ENCODE measurements at regions not wholly inside any gene's neighbourhood (a gene's known extent, or its start where the extent isn't known, plus 50 kb on each side); places are given as distances from the start of the nearest gene placed in this dataset.
"Not testable (repeated sequence)": the region's sequence is repeated elsewhere in the genome, so short reads cannot be mapped to it uniquely, and the experiment has no call there.

- intact Hi-C loops (cut with micrococcal nuclease), result no loop called here
- ATAC-seq (no peak), DNase-seq (no peak)
Observed at GRCh38 chrX:16312761-16313623, 145.7 kb downstream of the MAGEB17 start.

GRCh38 chrX:16316331-16316730 lies 149.1 kb downstream of the MAGEB17 start:
- intact Hi-C loops (cut with micrococcal nuclease), result no loop called here
- DNase-seq, result no peak
- ATAC-seq, result no peak

GRCh38 chrX:16319929-16320328 lies 152.6 kb downstream of the MAGEB17 start:
- no peak for DNase-seq
- intact Hi-C loops (cut with micrococcal nuclease), result no loop called here
- no peak for ATAC-seq

GRCh38 chrX:16320765-16321355 lies 153.6 kb downstream of the MAGEB17 start:
- no peak for DNase-seq
- ATAC-seq, result no peak
- intact Hi-C loops (cut with micrococcal nuclease), result no loop called here

GRCh38 chrX:16333453-16333852 lies 166.2 kb downstream of the MAGEB17 start:
- no peak for DNase-seq
- intact Hi-C loops (cut with micrococcal nuclease), result no loop called here
- no peak for ATAC-seq

- intact Hi-C loops (cut with micrococcal nuclease), result no loop called here
- ATAC-seq (no peak), DNase-seq (no peak)
Observed at GRCh38 chrX:16335181-16335580, 167.9 kb downstream of the MAGEB17 start.

- DNase-seq, result no peak
- no peak for ATAC-seq
- intact Hi-C loops (cut with micrococcal nuclease), result no loop called here
Observed at GRCh38 chrX:16347968-16348670, 180.8 kb downstream of the MAGEB17 start.

GRCh38 chrX:16357902-16358301 lies 190.6 kb downstream of the MAGEB17 start:
- intact Hi-C loops (cut with micrococcal nuclease), result no loop called here
- ATAC-seq (no peak), DNase-seq (no peak)

- DNase-seq; intact Hi-C loops (cut with micrococcal nuclease); ATAC-seq: not testable (repeated sequence)
Observed at GRCh38 chrX:16360056-16360455, 192.8 kb downstream of the MAGEB17 start.

- intact Hi-C loops (cut with micrococcal nuclease), result no loop called here
- ATAC-seq (no peak), DNase-seq (no peak)
Observed at GRCh38 chrX:16368696-16369095, 201.4 kb downstream of the MAGEB17 start.

GRCh38 chrX:16376056-16376455 lies 208.8 kb downstream of the MAGEB17 start:
- ATAC-seq (no peak), DNase-seq (no peak)
- intact Hi-C loops (cut with micrococcal nuclease), result no loop called here

- no peak for DNase-seq
- no peak for ATAC-seq
Observed at GRCh38 chrX:16386126-16386525, 218.8 kb downstream of the MAGEB17 start.

GRCh38 chrX:16392597-16392996 lies 225.3 kb downstream of the MAGEB17 start:
- DNase-seq (no peak), ATAC-seq (no peak)
- intact Hi-C loops (cut with micrococcal nuclease), result no loop called here

More at GRCh38 chrX:16386126-16386525, 218.8 kb downstream of the MAGEB17 start:
- intact Hi-C loops (cut with micrococcal nuclease), result no loop called here

GRCh38 chrX:16394290-16394689 lies 227.0 kb downstream of the MAGEB17 start:
- intact Hi-C loops (cut with micrococcal nuclease), result no loop called here
- ATAC-seq (no peak), DNase-seq (no peak)

GRCh38 chrX:16403808-16404207 lies 236.5 kb downstream of the MAGEB17 start:
- DNase-seq (no peak), ATAC-seq (no peak)
- intact Hi-C loops (cut with micrococcal nuclease), result no loop called here

- DNase-seq, result no peak
- intact Hi-C loops (cut with micrococcal nuclease), result no loop called here
- no peak for ATAC-seq
Observed at GRCh38 chrX:16416588-16416987, 233.4 kb upstream of the S100G start.

GRCh38 chrX:16418650-16419049 lies 231.3 kb upstream of the S100G start:
- intact Hi-C loops (cut with micrococcal nuclease), result no loop called here
- DNase-seq, result no peak
- no peak for ATAC-seq

GRCh38 chrX:16427668-16428067 lies 222.3 kb upstream of the S100G start:
- DNase-seq, result no peak
- intact Hi-C loops (cut with micrococcal nuclease), result no loop called here
- ATAC-seq, result no peak

- DNase-seq, result no peak
- no peak for ATAC-seq
- intact Hi-C loops (cut with micrococcal nuclease), result no loop called here
Observed at GRCh38 chrX:16429406-16429805, 220.6 kb upstream of the S100G start.

- ATAC-seq (no peak), DNase-seq (no peak)
- intact Hi-C loops (cut with micrococcal nuclease), result no loop called here
Observed at GRCh38 chrX:16431266-16431665, 218.7 kb upstream of the S100G start.
